Activated CD4-positive, alpha-beta T cell treated with anti-CD3 and anti-CD28 coated beads, Interleukin-2, Interleukin-6, amounts not matched to agents 100 ng/mL and 50 ng/mL, durations not matched to agents 16 hours and 8 hours (primary cell): ENCODE measurements at regions not wholly inside any gene's neighbourhood (a gene's known extent, or its start where the extent isn't known, plus 50 kb on each side); places are given as distances from the start of the nearest gene placed in this dataset.

Experiments
- DNase-seq: peaks from one replicate; pipeline ENCODE4 v3.0.0-alpha.2; 2020

DNA sequence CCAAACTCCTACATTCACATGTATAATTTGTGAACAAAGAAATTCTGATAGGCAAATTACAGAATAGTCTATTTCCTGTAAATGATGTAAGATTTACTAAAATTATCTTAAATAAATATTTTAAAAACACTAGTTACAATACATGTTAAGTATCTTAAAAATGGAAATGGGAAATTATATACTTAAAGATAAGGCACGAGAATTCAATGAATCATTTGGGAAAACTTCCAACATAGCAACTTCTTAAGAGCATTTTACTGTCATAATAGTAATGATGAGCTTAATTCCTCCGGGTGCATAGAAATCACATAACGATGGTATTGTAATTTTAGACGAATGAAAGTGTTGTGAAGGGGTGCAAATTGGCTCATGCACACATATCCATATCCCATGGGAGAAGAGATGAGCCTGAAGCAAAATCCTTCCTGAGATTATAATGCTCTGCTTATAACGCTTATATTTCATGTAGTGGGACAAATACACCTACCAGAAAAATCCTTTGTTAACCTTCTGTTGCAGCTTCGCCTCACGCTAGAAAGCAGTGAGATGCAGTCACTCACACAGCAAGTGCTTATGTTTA lies 873.5 kb downstream of the PDHA2 start:
- DNase-seq, result no peak

DNA sequence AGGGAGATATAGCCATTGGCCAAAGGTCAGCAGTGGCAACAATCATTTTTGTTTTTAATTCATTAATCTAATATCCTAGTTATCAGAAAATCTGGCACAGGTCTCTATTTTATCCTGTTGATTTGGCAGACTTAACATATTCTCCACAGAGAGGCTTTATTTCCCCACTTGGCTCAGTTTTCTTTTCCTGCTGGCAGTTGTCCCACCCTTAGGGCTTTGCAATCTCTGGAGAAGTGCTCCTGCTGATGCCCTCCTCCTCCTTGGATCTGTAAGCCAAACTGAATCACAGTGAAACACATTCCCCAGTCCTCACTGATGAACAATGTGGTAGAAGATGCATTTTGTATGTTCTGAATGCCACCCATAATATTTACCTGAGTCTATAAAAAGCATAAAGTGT lies 889.7 kb downstream of the PDHA2 start:
- no peak for DNase-seq

DNA sequence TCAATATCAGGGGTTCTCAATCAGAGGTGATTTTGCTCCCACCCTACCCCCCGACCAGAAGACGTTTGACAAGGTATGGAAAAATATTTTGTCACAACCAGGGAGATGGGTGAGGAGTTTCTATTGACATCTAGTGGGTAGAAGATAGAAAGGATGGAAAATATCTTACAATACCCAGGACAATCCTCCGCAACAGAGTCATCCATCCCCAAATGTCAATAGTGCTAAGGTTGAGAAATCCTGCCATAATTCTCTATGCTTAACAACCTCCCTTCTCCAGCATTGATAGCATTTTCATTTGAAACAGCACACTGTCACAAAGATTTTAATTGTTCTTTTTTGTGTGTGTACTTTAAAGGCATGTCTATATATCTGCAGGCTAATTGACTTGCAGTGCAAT lies 890.5 kb downstream of the PDHA2 start:
- no peak for DNase-seq

DNA sequence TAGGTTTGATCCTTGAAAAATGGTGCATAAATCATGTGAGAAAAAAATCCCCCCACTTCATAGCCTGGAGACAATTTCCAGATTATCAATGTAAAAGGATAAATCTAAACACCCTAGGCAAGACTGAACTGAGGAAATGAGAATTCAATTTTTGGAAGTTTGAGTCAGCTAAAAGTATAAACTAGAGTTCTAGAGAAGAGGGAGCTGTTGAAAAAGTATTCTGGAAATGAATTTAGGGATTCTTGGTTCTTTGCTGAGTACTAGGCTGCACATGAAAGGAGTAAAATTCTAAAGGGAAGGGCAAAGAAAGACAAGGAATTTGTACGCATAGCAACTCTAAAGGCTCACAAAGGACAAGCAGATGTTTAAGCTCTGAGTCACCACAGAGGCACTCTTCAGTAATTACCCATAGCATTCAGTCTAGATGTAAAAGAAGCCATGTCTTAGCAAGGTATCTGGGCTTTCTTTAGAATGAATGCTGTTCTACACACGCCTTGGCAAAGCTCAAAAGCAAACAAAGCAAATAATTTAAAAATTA lies 896.5 kb downstream of the PDHA2 start:
- DNase-seq, result no peak

DNA sequence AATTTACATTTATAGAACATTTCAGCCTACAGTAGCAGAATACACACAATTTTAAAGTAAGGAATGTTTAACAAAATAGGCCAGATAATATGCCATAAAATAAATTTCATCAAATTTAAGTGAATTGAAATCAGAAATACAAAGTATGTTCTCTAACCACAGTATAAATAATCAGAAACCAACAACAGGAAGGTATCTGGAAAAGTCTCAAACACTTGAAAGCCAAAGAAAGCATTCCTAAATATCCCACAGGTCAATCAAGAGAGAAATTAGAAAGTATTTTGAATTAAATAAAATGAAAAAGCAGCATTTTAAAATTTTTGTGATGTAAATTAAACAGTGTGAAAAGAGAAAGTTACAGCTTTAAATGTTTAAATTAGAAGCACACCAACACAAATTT lies 899.2 kb downstream of the PDHA2 start:
- DNase-seq, result no peak

DNA sequence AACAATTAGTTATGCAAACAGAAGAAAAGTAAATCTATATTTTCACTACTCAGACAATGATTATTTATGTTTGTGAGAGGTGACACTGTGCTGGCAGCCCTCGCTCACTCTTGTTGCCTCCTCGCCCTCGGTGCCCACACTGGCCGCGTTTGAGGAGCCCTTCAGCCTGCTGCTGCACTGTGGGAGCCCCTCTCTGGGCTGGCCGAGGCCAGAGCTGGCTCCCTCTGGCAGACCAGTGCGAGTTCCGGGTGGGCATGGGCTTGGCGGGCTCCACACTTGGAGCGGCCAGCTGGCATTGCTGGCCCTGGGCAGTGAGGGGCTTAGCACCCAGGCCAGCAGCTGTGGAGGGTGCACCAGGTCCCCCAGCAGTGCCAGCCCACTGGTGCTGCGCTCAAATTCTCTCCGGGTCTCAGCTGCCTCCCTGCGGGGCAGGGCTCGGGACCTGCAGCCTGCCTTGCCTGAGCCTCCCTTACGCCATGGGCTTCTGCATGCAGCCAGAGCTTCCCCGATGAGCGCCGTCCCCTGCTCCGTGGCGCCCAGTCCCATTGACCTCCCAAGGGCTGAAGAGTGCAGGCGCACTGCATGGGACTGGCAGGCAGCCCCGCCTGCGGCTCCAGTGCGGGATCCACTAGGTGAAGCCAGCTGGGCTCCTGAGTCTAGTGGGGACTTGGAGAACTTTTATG lies 902.6 kb downstream of the PDHA2 start:
- DNase-seq, result no peak

DNA sequence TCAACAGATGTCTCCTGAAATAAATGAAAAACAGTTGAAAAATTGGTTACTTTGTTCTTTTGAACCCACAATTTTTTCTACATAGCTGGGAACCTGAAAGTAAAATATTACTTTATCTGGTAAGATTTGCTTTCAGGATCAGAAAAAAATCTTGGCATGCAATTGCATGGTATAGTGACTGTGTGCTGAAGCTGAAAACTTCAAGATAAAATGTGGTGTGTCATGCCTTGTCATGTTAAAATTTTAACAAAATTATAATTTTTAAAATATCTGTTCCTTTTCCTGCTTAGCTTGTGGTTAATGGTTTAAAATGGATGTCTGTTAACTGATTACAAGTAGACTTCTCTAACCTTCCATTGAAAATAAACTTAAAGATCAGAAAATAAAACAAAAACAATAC lies 904.8 kb downstream of the PDHA2 start:
- DNase-seq, result no peak

DNA sequence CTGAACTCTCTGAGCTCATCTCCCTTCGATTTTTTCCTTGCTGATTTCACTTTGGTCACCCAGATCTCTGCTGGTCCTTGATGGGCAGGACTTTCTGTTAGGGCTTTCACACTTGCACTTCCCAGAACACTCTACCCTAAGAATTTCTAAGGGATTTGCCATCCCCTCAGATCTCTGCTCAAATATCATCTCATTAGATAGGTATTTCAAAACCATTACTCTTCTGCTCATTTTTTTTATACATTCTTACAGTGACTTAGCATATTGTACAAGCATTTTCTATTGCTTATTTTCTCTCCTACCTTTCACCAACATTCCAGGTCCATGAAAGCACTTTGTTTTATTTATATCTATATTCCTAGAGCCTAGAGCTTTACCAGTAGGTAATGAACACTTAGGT lies 913.3 kb downstream of the PDHA2 start:
- no peak for DNase-seq

DNA sequence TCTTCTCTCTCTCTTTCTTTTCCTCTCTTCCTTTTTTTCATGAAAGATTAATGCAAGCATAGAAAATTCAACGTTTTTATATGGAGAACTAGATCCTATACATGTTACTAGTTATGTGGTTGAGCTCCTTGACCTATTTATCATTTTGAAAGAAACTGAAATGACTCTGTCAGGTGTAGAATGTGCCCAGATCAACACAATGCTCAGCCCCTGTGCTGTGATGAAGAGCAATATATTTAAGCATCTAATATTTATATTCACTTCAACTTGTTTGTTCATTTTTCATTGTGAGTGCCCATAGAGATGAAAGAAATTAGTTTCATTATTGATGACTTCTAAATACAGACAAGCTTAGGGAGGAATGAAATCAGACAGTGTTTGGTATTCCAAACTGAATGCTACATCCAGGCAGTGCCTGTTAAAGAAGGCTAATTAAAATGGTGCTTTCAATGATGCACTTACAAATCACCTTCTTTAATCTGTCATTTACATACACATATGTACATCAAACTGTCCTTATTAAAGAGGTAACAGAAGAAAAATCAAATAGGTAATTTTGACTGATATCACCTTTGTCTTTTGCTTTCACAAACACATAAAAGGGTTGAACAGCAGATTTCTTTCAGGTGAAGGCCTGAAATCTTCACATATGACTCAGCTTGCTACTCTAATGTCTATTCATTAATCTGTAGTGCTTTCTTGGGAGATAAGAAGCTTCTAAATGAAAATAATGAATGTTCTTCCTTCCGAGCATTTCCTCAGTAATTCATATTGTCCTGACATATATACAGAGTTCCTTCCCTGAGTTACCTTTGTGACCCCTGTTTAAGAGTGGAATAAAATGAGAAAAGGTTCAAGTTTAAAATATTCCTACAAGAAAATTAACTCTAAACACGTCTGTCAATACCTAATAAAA lies 915.9 kb downstream of the PDHA2 start:
- no peak for DNase-seq

DNA sequence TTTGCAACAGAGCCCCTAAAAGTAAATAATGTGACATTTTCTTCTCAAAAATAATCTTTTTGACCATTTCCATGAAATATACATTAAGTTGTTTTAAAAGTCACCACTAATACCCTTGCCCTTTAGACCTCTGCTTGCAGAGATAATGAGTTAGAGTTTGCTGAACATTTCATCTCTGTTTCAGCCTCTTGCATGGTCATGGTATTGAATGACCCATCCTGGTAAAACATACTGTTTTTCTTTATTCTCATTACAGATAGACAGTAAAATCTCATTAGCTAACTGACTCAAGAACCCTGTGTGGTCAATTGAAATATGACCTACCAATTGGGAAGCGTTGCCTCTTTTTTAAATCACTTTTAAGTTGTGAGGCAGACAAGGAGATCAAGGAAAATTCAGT lies 916.7 kb downstream of the PDHA2 start:
- no peak for DNase-seq

DNA sequence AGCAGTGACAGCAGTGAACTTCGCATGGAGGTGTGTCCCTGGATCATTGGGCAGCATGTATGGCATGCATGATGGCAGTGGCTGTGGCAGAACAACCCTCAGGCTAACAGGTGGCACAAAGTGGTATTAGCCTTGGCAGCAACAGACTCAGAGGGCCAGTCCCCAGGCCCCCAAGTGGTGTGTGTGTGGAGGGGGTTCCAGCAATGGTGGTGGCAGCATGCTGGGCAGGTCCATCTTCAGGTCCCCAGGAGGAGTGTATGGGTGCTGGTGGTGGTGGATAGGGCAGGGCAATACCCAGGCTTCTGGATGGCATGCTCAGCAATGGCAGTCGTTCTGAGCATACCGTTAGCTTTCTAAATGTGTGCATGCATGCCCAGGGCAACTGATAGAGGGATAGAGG lies 923.7 kb downstream of the PDHA2 start:
- no peak for DNase-seq

DNA sequence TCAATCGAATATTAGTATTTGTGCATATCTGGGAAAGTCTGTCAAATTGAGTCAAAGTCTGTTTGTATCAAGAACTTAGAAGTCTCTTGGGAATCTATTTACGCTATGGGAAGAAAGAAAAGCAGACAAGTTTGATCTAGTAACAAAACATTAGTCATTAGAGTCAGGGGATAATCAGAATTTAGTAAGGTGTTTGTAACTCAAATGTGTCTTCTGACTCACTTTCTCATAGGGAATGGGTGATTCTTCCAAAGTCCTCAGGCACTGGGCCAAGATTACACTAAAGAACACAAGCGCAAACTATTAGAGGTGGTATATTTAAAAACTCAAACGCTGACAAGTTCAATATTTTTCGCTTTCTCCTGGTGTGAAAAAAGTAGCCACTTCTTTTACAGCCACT lies 926.5 kb downstream of the PDHA2 start:
- DNase-seq, result no peak

DNA sequence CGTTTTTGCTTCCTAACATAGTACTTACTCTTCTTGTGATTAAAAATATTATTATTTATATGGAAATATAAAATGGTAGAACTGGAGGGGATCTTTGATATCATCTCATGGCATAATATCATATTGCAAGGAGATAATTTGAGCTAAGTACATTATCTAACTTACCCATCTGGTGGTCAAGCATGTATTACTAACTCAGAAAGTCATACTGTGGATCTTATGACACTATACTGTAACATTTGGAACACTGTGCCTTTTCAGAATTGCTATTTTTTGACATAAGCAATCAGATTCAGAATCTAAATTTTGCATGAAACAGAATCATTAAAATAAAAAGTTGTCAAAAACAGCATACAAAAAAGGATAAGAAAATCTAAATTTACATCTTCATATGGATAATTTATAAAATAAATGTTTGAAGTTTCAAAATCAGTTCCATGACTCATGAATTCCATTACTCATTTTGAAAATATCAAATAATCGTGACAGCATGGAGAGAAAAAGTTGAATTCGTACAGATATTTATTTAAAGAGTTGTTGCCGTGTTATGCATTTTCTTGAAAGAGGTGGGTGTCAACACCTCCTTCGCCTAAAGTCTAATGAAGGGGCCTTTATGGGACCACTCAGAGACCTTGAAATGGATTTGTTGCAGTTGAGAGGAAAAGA lies 928.1 kb downstream of the PDHA2 start:
- no peak for DNase-seq

DNA sequence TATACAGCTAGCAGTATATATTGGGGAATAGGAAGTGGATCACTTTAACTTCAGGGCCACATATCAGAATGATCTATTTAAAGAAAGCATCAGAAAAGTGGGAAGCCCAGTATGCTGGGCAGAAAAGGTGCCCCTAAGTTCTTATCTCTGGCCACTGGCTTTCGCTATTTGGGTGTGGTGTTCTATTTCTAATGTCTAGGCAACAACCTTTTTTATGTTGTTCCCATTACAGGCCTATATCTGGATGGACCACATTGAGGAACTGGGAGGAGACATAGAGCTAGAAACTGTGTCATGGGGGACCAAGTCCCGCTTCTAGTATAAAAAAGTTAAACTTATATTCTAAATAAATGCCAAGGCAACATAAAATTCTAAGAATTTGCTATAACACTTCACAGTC lies 935.6 kb downstream of the PDHA2 start:
- DNase-seq, result no peak

DNA sequence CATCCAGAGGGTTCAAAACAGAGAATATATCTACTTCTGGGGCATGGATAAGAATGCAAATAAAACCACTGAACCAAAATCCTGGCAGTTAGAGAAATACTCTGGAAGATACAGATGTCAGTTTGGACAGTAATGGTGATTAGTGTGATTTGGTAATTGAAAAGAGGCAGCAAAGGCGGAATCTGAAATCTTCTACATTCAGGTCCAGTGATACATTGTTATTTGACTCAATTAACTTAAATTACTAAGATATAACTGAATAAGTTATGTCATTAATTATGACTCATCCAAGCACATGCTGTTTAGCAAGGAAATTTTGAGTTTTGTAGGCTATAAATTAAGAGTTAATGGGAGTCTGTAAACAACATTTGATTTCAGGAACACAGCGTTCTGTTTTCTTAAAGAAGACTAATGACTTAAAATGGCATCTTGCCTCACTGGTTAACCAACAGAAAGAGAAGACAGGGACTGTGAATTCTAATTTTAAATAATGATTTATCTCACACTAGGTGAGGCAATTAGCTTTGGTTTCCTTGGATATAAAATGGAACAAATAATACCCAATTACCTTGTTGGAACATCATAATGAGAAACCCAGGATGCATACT lies 937.1 kb downstream of the PDHA2 start:
- no peak for DNase-seq

DNA sequence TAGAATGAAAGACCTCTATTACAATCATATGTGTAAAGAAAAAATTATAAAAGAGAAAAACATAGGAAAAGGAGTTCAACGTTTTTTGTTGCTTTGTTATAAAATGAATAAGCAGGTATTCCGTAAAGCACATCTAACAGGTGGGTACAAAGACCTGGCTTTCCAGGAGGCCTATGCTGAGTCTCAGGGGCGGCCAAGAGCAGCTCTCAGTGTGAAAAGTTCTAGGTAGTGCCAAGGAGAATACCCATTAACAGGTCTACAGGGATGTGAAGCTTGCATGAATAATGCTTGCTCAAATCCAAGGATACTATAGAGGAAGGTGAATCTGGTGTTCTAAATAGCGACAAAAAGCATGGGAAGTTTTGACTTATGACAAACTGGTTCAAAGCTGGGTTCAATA lies 944.4 kb downstream of the PDHA2 start:
- DNase-seq, result no peak

DNA sequence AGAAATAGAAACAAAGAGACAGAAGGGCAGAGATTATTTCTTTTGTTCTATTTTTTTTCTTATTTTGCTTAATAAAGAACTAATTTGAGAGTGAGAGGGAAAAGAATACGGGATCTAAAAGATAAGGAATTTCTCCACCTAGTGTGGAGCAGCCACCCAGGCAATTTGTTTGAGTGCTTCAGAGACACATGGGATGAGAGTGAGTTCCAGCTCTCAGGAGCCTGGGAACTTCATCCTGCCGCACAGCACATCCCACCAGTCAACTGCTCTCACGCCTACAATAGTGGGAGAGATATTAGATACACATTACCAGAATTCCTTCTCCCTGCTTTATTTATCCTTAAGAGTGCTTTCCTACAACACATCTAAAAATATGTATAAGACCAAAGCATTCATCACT lies 946.4 kb downstream of the PDHA2 start:
- no peak for DNase-seq

DNA sequence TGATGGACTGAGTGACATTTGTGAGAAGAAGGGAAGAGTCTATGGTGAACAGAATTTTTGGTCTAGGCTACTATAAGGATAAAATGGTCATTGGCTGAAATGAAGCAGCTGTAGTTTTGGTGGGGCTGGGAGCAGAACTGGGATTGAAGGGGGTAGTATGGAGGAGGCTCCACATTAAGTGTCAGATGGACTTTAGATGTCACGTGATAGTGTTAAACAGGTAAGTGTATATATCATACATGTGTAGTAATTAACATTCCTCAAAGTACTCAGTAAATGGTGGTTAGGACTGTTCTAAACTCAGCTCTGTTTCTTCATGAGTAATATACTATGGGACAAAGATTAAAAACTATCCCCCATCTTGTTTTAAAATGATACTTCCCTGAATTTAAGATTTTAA lies 947.9 kb downstream of the PDHA2 start:
- DNase-seq, result no peak

DNA sequence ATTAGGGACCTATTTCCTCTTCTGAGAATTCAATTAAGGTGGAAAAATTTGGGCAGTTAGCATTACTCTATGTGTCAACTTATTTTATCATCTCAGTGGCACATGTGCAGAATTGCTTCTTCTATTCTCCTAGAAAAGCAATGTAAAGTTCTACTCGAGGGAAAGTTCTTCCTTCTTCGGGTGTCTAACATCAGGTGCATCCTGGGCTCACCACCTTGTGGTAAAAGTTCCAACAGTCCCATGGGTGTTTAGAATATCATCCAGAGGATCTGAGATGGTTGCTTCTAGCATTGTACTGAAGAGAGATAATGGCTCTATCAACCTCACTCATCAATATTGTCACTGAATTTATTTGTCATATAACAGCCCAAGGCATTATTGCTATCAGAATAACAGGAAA lies 969.7 kb downstream of the PDHA2 start:
- DNase-seq, result no peak

DNA sequence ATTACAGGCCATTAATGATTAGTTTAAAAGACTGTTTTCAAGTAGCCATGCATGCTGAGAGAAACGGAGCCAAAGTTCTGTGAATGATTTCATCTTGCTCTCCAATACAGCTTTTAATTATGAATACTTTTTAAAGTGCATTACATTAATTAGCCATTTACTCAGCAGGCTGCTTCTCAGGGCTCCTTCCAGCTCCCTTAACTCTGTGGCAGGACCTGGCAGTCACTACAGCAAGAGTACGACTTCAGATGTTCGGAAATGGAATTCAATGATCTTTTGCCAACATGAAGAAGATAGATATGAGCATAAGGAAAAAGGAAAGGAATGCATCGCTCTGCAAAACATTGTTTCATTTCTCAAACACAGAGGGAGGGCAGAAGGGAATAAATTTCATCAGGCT lies 987.2 kb downstream of the PDHA2 start:
- no peak for DNase-seq

DNA sequence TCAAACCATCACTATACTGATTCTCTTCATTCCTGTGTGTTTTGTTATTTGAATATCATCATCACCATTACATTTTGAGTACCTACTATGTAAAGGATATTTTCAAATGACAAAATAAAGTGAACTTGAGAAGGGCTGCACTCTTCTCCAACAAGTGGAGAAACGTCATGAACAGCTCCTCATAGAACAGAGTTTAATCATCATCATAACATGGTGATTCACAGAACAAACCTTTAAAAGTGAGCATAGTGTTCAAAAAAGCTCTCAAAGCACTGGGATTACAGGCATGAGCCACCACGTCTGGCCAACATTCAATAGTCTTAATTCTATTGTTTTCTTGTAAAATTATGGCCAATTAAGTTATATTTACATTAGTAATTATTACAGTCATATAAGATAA lies 993.9 kb downstream of the PDHA2 start:
- no peak for DNase-seq

DNA sequence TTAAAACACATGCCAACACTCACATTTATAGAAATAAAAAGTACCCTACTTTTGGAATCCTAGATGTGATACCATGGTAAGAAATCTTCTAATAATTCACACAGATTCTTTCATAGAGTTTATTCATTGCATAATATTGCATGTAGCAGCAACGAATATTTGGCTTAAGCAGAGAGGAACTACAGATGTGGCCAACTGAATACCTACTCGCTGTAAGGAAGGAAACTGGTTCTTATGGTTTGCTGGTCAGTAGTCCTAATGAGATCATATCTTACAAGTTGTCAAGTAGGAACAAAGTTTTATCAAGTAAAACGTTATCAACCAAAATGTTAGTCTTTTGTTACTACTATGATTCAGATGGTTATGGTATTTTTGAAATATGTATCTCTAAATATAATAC lies 996.1 kb downstream of the PDHA2 start:
- DNase-seq, result no peak

DNA sequence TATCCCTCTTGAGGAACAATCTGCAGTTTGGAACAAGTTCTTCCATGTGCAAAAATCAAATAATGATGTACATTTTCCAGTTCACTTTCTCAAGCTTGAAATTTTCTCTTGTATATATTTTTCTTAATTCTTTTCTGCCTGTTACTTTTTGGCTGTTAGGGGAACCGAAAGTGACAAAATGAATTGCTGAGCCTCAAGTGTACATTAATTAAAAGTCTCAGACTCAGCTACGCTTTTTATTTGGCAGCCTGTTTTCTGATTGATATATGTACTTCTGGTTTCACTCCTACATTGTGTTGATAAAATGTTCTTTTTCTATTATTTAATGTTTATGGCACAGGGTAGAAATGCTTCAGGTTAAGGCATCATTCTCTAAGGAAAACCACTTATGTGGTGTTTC lies 999.5 kb downstream of the PDHA2 start:
- no peak for DNase-seq
